NB4 (cell line): ENCODE measurements at regions not wholly inside any gene's neighbourhood (a gene's known extent, or its start where the extent isn't known, plus 50 kb on each side); places are given as distances from the start of the nearest gene placed in this dataset.

Source experiments
- DNase-seq: peaks from one replicate; pipeline ENCODE4 v3.0.0; 2010; ENCODE audit warnings: low read depth
- H3K4me3 ChIP-seq: one replicate; pipeline ENCODE4 v1.5.1; 2011; ENCODE audit warnings: mild to moderate bottlenecking, low read depth, low read length, moderate library complexity
- MYC ChIP-seq: IDR thresholded peaks from 2 replicates; pipeline ENCODE4 v1.6.1; 2011; ENCODE audit warnings: low read depth, low read length
- POLR2A ChIP-seq: IDR thresholded peaks from 2 replicates; pipeline ENCODE4 v1.6.1; 2011; ENCODE audit warnings: mild to moderate bottlenecking; ENCODE audit not compliant: insufficient read length; ENCODE audit errors: extremely low read depth
- TF ChIP-seq, protein P1 (sequence below): IDR thresholded peaks from 2 replicates; pipeline ENCODE4 v1.6.1; 2011; ENCODE audit warnings: low read depth, low read length
- TF ChIP-seq, protein P2 (sequence below): IDR thresholded peaks from one replicate; pipeline ENCODE4 v1.5.1; 2012; ENCODE audit warnings: low read depth, low read length

DNA sequence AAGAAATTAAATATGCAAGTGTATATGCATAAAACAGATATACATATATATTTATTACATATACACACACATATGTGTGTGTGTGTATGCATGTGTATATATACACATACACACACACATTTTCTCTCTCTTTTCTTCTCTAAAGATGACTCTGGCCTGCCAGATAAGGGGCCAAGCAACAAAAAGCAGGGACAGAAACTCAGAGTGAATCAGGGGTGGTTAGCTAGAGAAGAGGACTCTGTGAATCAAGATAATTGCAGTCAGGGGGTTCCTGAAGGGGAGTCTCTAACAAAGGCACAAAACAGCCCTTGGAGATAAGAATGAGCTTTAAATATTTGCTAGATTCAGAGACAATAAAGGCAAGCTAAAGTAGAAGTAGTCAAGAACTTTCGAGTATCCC is 650.5 kb downstream of the UTRN start:
- DNase-seq = no peak
- TF ChIP-seq, protein P1, sequence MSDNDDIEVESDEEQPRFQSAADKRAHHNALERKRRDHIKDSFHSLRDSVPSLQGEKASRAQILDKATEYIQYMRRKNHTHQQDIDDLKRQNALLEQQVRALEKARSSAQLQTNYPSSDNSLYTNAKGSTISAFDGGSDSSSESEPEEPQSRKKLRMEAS = no peak
- TF ChIP-seq, protein P2, sequence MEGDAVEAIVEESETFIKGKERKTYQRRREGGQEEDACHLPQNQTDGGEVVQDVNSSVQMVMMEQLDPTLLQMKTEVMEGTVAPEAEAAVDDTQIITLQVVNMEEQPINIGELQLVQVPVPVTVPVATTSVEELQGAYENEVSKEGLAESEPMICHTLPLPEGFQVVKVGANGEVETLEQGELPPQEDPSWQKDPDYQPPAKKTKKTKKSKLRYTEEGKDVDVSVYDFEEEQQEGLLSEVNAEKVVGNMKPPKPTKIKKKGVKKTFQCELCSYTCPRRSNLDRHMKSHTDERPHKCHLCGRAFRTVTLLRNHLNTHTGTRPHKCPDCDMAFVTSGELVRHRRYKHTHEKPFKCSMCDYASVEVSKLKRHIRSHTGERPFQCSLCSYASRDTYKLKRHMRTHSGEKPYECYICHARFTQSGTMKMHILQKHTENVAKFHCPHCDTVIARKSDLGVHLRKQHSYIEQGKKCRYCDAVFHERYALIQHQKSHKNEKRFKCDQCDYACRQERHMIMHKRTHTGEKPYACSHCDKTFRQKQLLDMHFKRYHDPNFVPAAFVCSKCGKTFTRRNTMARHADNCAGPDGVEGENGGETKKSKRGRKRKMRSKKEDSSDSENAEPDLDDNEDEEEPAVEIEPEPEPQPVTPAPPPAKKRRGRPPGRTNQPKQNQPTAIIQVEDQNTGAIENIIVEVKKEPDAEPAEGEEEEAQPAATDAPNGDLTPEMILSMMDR = no peak
- no peak for TF ChIP-seq MYC
- H3K4me3 ChIP-seq = no peak overlapping the region

DNA sequence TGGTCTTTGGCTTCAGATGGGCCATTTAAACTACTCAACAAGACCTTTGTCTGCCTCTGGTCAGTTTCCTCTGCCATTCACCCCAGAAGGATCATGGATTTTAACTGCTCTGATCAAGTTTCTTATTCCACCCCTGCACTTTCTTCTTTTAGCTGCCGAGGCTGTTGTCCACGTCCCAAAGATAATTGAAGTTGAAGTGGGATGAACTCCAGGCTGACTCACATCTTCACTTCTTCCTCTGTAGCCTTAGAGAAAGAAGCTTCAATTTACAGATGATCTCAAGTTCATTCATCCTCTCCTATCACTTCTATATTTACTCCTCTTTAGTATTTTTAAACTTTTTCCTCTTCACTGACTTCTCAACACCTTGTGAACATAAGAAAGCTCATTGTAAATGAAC is 651.6 kb downstream of the UTRN start:
- TF ChIP-seq, protein P2 = no peak
- no peak for TF ChIP-seq POLR2A
- TF ChIP-seq, protein P1 = no peak
- H3K4me3 ChIP-seq = no peak overlapping the region
- DNase-seq = no peak

DNA sequence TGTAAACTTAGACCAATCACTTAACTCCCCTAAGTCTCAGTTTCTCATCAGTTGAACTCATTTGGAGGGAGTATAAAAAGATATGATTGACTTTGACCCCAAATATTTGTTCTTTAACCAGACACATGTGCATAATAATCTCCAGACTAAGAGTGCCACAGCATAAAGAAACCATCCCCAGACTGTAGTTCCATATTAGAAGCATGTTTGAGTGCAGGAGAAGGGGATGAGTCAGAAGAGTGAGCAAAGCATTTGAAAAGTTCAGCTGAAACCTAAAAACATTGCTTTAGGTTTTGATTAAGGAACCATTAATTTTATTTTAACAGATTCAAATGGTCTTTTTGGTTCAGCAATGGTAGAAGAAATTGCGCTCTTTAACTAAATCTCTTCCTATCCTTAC is 654.8 kb downstream of the UTRN start:
- TF ChIP-seq MYC (no peak), POLR2A (no peak)
- TF ChIP-seq, protein P2 = no peak
- TF ChIP-seq, protein P1 = no peak
- no peak for DNase-seq
- no peak overlapping the region for H3K4me3 ChIP-seq

DNA sequence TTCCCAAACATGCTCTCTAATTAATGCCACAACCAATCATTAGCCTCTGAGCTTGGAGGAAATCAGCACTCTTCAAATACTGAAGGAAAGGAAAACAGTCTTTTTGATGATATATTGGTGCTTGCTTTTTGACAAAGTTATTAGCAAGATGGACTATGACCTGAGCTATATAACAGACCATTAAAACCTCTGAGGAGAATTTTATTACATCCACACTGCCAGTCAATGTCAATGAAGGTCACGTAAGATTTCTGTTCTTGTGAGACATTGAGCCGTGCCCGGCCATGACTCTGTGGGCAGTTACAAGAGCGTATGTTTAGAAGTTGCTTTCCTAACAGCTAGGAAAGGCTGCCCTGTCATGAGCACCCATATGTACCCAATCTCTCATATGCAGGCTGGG is 659.0 kb downstream of the UTRN start:
- TF ChIP-seq, protein P1 = no peak
- TF ChIP-seq POLR2A = no peak
- TF ChIP-seq, protein P2 = no peak
- TF ChIP-seq MYC = no peak
- no peak overlapping the region for H3K4me3 ChIP-seq
- DNase-seq = no peak

DNA sequence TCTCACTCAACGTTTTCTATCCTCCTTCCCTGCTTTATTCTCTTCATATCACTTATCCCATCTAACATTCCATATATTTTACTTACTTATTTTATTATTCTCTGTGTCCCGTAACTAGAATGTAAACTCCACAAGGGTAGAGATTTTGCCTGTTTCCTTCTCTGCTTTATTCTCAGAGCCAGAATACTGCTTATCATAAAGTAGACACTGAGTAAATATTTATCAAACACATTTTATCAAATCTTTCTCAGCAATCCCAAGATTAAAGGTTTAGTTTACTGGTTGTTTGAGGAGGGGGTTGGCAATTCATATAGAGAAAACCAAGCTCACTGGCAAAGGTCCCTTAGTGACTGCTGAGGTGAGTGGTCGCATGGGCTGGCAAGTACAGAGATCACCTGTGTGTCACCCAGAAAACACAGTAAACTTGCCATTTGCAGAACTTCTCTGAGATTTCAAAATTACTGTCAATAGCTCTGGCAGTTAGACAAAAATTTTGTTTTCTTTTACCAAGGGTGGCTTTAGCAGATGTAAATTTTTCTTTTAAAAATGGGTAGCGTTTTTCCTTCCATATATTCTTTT is 662.4 kb downstream of the UTRN start:
- no peak for DNase-seq
- TF ChIP-seq, protein P1 = no peak
- no peak for TF ChIP-seq POLR2A
- TF ChIP-seq, protein P2 = no peak
- no peak for TF ChIP-seq MYC
- H3K4me3 ChIP-seq = no peak overlapping the region
